ENCODE measurements at regions not wholly inside any gene's neighbourhood (a gene's known extent, or its start where the extent isn't known, plus 50 kb on each side); places are given as distances from the start of the nearest gene placed in this dataset.
"Not testable (repeated sequence)": the region's sequence is repeated elsewhere in the genome, so short reads cannot be mapped to it uniquely, and the experiment has no call there.

GRCh38 chr20:56689318-56689717 lies 60.2 kb downstream of the TFAP2C start:
- no peak for DNase-seq

DNA sequence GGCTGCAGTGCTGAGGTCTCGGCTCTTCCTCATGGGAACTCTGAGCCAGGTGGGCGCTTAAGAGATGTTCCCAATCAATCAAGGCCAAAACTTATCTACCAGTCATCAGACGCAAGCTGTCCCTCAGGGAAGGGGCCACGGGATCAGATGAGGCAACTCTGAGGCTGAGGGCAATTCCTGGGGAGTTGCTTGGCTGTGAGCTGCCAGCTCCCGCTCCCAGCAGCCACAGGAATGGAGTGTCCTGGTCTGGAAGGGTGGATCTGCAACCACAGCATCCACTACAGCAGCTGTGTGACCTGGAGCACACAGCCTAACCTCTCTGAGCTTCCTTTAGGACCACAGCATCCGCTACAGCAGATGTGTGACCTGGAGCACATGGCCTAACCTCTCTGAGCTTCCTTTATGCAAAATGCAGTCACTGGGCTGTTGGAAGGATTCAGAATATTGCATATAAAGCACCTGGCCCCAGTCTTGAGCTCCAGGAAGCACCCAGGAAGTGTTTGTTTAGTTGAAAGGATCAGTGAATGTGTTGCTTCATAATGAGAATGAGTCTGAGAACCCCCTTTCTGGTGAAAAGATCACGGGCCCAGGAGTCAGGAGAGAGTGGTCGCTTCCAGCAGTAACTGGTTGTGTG lies 60.9 kb downstream of the TFAP2C start:
- no peak for DNase-seq

GRCh38 chr20:56690531-56691175 lies 61.5 kb downstream of the TFAP2C start:
- DNase-seq: no peak

DNA sequence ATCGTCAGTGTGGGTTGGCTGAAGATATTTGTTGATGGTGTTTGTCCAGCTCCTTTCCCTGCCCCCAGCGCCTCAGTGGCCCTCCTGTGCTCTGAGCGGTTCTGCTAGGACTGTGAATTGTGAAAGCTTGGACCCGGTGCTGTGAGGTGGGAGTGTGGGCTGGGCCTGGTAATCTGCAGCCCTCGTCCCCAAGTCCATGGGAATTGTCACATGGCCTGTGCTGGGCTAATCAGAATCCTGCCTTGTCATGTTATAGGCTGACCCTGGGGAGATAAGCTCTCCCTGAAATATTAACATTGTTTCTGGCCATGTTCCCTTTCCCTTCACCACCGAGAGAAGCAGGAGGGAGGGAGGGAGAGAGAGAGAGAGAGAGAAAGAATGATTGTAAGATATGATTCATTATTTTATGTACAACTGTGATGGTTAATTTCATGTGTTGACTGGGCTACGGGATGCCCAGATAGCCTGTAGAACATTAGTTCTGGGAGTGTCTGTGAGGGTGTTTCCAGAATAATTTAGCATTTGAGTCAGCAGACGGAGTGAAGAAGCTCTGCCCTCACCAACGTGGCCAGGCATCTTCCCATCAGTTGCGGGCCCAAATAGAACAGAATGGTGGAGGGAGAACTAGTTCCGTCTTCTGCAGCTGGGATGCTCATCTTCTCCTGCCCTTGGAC lies 62.4 kb downstream of the TFAP2C start:
- no peak for DNase-seq

GRCh38 chr20:56693217-56693616 lies 64.1 kb downstream of the TFAP2C start:
- DNase-seq: no peak

DNA sequence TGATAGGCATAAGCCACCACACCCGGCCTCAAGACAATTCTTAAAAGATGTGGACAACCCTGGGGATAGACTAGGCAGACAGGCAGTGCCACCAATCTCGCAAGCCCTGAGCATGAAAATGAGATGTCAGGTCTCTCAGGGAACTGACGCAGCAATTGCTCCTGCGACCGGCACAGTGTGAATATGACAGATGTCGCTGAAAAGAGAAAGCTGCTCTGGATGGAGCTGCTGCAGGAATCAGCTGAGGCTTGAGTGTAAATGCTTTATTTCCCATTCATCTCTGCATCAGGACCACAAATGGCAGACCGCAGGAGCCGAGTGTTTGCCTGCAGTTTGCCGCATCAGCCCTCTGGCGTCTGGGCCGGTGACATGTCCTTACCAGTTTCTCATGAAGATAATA lies 68.4 kb downstream of the TFAP2C start:
- DNase-seq: no peak

DNA sequence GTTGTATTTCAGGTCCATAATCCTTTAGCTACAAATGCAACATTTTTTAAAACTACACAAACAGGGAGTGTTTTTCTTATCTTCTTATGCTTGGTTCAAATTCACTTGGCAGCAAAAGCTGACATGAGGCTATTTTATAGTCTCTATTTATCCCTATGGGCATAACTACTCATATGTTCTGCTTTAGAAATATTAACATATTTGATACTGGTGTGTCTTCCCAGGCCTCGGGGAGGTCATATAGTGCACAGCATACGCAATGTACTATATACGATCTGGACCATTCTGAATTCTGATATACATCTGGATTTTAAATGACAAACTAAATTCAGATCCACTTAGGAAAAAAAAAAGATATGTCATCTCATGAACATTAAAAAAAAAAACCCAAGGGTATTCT lies 69.2 kb downstream of the TFAP2C start:
- no peak for DNase-seq

DNA sequence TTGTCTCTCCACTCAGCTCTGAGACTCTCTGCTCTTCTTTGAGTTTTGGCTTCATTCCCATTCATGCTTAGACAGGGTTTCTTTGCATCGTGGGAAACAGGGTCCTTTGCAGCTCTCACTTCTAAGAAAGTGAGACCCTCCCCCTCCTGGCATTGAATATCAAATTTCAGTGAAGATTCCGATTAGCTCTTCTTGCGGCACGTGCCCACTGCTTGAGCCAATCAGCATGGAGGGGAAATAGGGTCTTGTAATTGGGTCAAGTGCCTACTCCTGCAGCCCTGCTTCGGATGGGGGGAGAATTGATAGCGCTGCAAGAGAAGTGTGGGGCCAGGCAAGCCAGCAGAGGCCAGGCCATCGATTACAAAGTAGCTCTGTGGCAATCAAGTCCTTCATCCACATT lies 69.6 kb downstream of the TFAP2C start:
- no peak for DNase-seq

DNA sequence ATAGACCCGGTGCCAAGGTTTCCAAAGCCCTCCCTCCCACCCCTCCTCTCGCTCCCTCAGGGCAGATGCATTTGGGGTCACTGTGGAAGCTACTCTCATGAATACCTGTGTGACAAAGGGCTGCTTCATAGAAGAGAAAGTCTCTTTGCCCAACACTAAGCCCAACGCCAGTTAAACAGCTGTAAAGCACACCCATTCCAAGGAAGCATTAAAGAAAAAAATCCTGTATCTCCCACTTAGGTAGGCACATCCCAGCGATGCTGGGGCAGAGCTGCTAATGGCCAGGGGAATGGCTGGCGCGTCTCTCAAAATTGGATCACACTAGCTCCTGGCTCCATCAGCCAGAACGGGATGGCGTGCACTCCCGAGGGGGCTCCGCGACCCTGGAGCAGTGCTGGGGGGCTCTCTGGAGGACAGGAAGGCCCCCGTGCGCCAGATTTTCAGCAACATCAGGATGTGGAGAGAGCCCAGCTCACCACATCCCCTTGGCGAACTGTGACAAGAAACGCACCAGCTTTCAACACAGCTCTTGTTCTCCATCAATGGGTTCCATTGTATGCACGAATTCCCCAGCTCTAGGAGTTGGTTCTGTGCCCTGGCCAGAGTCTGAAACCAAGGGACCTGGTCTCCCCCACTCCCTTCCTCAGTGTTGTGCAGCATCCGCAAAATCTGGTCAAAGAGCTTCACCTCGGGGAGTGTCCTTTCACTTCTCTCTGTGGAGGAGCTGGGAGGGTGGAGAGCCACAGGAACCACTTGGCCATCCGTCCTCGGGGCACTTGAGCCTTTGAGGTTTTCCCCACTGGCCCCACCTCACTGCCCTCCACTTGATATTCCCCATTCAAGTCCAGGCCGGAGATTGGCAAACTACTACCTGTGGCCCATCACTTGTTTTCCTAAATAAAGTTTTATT lies 74.1 kb downstream of the TFAP2C start:
- DNase-seq: no peak

DNA sequence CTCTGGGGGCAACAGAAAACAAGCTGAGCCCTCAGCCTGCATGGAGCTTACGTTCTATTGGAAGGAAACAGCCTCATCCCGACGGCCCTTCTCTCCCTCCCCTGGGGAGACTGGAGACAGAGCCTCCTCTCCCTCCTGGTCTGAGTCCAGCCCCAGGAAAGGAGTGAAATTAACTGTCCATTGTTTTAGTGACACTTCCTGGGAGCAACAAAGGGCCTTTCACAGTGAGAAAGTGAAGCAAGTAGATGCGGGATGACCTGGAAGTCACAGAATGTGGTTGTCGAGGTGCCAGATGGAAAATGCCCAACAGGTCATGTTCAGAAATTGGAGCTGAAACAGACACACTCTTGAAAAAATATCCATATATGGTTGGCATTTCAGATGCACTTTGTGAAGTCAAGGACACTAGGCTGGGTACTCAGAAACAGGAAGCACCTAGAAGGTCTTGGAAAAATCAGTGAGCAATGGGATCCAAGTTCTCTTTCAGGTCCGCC lies 77.8 kb downstream of the TFAP2C start:
- DNase-seq: no peak

GRCh38 chr20:56708991-56709390 lies 79.9 kb downstream of the TFAP2C start:
- DNase-seq: no peak

- no peak for DNase-seq
These were observed 81.0 kb downstream of the TFAP2C start for GRCh38 chr20:56710125-56710524.

- DNase-seq: not testable (repeated sequence)
These were observed 81.5 kb downstream of the TFAP2C start for GRCh38 chr20:56710577-56710976.

GRCh38 chr20:56711018-56711417 lies 81.9 kb downstream of the TFAP2C start:
- no peak for DNase-seq

DNA sequence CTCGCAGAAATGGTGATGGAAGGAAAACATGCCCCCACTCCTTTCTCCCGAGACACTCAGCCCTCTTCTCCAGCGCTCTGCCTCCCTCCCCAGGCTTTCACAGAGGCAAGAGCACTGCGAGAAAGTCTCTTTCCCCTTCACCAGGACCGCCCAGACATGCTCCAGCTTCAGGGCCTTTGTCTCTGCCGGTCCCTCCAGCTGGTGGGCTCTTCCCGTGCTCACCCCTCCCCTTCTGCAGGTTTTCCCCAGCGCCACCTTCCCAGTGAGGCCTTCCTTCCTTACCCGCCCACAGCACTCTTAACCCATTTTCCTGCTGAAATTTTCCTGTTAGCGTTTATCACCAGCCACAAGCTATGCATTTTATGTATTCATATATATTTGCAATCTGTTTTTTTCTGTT lies 86.2 kb downstream of the TFAP2C start:
- no peak for DNase-seq

DNA sequence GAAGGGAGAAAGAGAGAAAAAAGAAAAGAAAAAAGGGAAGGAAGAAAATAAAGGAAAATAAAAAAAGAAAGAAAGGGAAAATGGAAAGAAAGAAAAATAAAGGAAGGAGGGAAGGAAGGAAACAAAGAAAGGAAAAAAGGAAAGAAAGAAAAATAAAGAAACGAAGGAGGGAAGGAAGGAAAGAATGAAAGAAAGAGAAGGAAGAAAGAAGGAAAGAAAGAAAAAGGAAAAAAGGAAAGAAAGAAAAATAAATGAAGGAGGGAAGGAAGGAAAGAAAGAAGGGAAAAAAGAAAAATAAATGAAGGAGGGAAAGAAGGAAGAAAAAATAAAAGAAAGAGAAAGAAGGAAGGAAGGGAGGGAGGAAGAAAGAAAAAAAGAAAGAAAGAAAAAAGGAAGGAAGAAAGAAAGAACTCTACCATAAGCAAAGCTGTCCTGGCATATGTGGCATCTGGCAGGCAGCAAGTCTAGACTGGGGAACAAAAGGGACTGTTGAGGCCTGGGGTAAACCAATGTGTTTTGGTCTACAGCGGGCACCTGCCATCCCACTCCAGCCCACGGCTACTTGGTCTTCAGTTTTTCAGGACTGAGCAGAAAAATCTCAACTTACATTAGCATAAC lies 86.9 kb downstream of the TFAP2C start:
- no peak for DNase-seq

DNA sequence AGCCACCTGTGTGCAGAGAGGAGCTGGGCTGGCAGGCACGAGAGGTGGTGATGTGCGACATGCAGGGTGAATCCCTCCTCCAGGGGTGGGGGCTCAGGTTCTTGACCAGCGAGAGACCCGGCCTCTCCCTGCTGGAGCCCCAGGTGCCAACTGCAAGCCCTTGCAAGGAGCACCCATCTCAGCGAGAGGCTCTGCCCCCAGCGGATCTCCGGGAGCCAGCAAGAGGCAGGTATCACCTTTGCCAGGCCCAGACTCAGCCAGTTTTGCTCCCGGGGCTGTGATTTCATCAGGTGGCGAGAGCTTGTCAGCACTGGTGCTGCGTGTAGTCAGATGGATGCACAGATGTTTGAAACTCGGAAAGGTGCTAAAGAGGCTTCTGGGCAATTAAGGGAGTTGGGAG lies 87.7 kb downstream of the TFAP2C start:
- no peak for DNase-seq

GRCh38 chr20:56718816-56719215 lies 89.7 kb downstream of the TFAP2C start:
- DNase-seq: no peak

GRCh38 chr20:56720620-56721213 lies 91.6 kb downstream of the TFAP2C start:
- no peak for DNase-seq

GRCh38 chr20:56722042-56722441 lies 92.9 kb downstream of the TFAP2C start:
- DNase-seq: no peak

- no peak for DNase-seq
These were observed 94.2 kb downstream of the TFAP2C start for GRCh38 chr20:56723331-56723730.

DNA sequence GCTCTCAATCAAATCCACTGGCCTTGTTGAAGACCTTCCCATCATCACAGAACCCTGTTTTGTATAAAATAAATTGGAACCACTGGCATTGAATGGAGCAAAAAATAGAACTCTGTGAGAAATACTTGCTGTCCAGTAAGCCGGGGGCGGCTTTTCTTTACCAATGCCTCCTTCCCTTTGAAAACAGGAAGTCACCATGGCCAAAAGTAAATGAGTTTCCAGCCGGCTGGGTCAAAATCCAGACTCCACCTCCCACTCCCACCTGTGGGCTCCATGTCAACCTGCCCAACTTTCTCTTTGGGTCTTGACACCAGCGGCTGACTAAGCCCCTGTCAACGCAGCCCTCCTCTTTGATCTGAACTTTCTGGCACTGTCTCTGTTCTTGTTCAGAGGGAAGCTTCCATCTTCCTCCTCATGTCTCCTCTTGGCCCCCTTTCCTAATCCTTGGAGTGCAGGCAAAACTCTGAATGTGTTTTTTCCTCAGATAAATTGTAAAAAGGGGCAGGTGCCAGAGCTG lies 95.2 kb downstream of the TFAP2C start:
- no peak for DNase-seq
